ENCODE measurements at regions not wholly inside any gene's neighbourhood (a gene's known extent, or its start where the extent isn't known, plus 50 kb on each side); places are given as distances from the start of the nearest gene placed in this dataset.
"Not testable (repeated sequence)": the region's sequence is repeated elsewhere in the genome, so short reads cannot be mapped to it uniquely, and the experiment has no call there.

DNA sequence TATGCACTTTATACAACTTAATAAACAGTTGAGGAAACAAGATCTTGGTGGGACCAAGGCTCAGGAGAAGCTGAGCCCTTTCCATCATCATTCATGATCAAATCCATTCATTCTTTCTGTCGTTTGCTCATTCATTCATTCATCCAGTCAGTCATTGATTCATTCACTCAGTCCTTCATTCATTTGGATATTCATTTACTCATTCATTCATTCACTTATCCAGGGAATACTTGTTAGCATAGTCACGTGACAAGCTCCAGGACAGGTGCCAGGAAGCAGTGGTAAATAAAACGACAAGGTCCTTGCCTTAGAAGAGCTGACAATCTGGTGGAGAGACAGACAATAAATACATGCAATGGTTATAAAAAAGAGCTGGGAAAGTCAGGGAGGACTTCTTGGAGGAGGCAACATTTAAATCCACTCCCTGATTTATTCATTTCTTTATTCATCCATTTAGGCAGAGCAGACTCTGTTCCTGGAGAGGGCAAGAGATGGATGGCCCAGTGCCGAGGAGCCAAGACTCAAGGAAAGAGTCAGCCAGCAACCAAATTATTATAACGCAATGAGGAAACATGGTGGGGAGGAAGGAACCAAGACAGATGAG, 74.1 kb upstream of the CASZ1 start:
- H3K36me3 ChIP-seq (ENCODE audit: control insufficient read depth, insufficient read depth, low read length) = no peaks in the 10 kb centered on the region
- no peak overlapping the region for H3K9ac ChIP-seq (ENCODE audit: low read length)
- no peak overlapping the region for H3K4me3 ChIP-seq (ENCODE audit: low read length)
- H3K27ac ChIP-seq (ENCODE audit: low read depth, low read length) = no peak overlapping the region
- H3K27me3 ChIP-seq (ENCODE audit: control insufficient read depth, insufficient read depth, low read length) = no peaks in the 10 kb centered on the region
- peaks cover 3% of the 10 kb centered on the region for H3K4me1 ChIP-seq (ENCODE audit: control insufficient read depth, insufficient read depth, low read length)

DNA sequence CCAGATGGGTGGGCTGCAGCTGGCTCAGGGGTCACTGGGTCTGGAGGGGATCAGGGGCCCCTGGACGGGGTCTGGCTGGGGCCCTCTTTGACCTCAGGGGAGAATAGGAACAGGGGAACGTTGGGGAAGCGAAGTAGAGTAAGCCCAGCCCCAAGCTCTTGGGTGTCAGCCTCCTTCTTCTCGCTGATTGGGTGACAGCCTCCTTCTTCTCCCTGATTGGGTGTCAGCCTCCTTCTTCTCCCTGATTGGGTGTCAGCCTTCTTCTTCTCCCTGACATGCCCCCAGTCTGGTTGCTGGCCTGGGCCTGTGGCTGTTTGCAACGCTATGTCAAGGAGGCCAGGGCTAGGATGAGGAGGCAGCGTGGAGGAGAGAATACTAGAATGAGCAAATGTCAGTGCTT, 76.7 kb upstream of the CASZ1 start:
- Histone ChIP-seq H3K9ac (ENCODE audit: low read length) (no peak overlapping the region), H3K27me3 (ENCODE audit: control insufficient read depth, insufficient read depth, low read length) (no peaks in the 10 kb centered on the region), H3K36me3 (ENCODE audit: control insufficient read depth, insufficient read depth, low read length) (no peaks in the 10 kb centered on the region), H3K4me1 (ENCODE audit: control insufficient read depth, insufficient read depth, low read length) (no peaks in the 10 kb centered on the region), H3K27ac (ENCODE audit: low read depth, low read length) (no peak overlapping the region), H3K4me3 (ENCODE audit: low read length) (no peak overlapping the region)

DNA sequence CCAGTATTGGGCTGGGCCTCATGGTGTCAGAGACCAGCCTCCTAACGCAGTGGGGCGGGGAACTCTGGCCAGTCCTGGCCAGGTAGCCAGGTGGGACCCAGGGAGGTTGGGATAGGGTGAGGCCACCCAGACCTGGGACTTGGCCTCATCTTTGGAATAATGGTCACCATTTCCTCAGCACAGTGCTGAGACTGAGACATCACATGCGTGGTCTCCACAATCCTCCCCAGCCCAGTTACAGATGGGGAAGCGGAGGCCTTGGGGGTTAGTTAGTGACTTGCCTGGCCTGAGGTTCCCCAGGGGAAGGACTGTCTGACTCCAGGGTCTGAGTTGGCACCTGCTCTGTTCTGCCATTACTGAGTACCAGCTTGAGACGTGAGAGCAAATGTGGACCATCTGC, 77.9 kb upstream of the CASZ1 start:
- Histone ChIP-seq H3K9ac (ENCODE audit: low read length) (no peak overlapping the region), H3K4me1 (ENCODE audit: control insufficient read depth, insufficient read depth, low read length) (no peaks in the 10 kb centered on the region), H3K27me3 (ENCODE audit: control insufficient read depth, insufficient read depth, low read length) (no peaks in the 10 kb centered on the region), H3K27ac (ENCODE audit: low read depth, low read length) (no peak overlapping the region), H3K4me3 (ENCODE audit: low read length) (no peak overlapping the region), H3K36me3 (ENCODE audit: control insufficient read depth, insufficient read depth, low read length) (no peaks in the 10 kb centered on the region)

DNA sequence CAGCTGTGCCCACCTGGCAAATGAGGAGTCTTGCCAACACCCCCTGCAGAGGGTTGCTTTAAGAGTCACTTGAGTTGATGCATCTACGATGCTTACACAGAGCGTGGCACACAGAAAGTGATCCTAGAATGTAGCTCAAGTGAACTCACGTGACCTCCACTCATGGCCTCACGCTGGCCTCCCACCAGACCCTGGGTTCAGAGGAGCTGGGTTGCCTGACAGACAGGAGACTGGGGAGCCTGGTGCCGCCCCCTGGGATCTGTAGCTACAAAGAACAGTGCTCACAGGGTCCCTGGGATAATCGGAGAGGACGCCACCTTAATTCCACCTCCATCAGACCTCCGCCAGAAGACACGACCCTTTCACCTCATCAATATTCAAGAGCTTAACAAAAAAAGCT, 81.4 kb upstream of the CASZ1 start:
- no peak overlapping the region for H3K27ac ChIP-seq (ENCODE audit: low read depth, low read length)
- H3K27me3 ChIP-seq (ENCODE audit: control insufficient read depth, insufficient read depth, low read length) = no peaks in the 10 kb centered on the region
- no peaks in the 10 kb centered on the region for H3K4me1 ChIP-seq (ENCODE audit: control insufficient read depth, insufficient read depth, low read length)
- H3K36me3 ChIP-seq (ENCODE audit: control insufficient read depth, insufficient read depth, low read length) = no peaks in the 10 kb centered on the region
- H3K9ac ChIP-seq (ENCODE audit: low read length) = no peak overlapping the region
- no peak overlapping the region for H3K4me3 ChIP-seq (ENCODE audit: low read length)

DNA sequence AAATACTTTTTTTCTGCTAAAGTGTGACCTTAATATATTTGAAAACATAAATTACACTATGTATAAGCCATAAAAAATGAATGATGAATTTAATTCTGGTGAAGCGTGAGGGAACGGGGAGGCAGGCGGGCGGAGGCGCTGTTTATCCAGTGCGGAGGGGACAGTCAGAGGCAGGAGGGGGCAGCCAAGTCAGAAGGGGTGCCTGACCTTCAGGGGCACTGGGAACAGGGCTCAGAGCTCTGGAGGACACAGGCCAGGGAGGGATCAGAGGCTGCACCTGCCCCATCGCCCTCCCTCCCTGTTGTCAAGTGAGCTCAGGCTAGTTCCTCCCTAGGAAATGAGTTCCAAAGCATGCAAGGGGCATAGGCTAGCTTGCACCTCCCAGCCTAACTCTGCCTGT, 82.0 kb upstream of the CASZ1 start:
- H3K4me3 ChIP-seq (ENCODE audit: low read length) = no peak overlapping the region
- no peak overlapping the region for H3K27ac ChIP-seq (ENCODE audit: low read depth, low read length)
- H3K9ac ChIP-seq (ENCODE audit: low read length) = no peak overlapping the region
- H3K4me1 ChIP-seq (ENCODE audit: control insufficient read depth, insufficient read depth, low read length) = no peaks in the 10 kb centered on the region
- H3K27me3 ChIP-seq (ENCODE audit: control insufficient read depth, insufficient read depth, low read length) = no peaks in the 10 kb centered on the region
- H3K36me3 ChIP-seq (ENCODE audit: control insufficient read depth, insufficient read depth, low read length) = no peaks in the 10 kb centered on the region

DNA sequence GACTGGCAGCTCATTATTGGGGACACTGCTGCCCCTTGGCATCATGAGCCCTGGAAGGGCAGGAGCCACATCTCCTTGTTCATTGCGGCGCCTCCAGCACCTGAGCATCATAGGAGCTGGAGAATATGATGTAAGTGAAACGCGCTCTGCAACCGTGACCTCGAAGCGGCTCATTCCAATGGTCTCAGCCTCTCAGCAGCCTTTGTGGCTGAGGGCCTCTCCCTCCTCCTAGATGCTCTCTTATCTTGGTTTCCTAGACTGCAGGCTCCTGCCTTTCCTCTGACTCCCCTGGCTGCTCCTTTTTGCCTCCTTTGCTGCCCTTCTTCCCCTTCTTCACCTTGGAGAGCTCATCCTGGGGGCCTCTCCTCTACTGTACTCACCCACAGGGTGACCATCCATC, 83.6 kb upstream of the CASZ1 start:
- no peaks in the 10 kb centered on the region for H3K36me3 ChIP-seq (ENCODE audit: control insufficient read depth, insufficient read depth, low read length)
- no peak overlapping the region for H3K27ac ChIP-seq (ENCODE audit: low read depth, low read length)
- no peak overlapping the region for H3K4me3 ChIP-seq (ENCODE audit: low read length)
- H3K4me1 ChIP-seq (ENCODE audit: control insufficient read depth, insufficient read depth, low read length) = no peaks in the 10 kb centered on the region
- no peak overlapping the region for H3K9ac ChIP-seq (ENCODE audit: low read length)
- H3K27me3 ChIP-seq (ENCODE audit: control insufficient read depth, insufficient read depth, low read length) = no peaks in the 10 kb centered on the region

DNA sequence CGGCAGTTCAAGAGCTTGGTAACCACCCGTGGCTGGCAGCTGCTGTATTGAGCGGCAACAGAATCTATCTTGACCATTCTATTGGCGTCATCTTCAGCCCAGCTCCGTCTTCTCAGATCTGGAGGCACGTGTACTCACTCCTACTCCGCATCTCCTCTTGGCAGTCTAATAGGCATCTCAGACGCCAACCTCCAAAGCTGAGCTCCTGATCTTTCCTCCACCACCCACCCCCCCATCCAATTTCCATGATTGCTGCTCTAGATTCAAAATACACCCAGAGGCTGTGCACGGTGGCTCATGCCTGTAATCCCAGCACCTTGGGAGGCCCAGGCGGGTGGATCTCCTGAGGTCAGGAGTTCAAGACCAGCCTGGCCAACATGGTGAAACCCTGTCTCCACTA, 84.6 kb upstream of the CASZ1 start:
- no peak overlapping the region for H3K9ac ChIP-seq (ENCODE audit: low read length)
- no peak overlapping the region for H3K4me3 ChIP-seq (ENCODE audit: low read length)
- no peak overlapping the region for H3K27ac ChIP-seq (ENCODE audit: low read depth, low read length)
- H3K27me3 ChIP-seq (ENCODE audit: control insufficient read depth, insufficient read depth, low read length) = no peaks in the 10 kb centered on the region
- H3K36me3 ChIP-seq (ENCODE audit: control insufficient read depth, insufficient read depth, low read length) = no peaks in the 10 kb centered on the region
- H3K4me1 ChIP-seq (ENCODE audit: control insufficient read depth, insufficient read depth, low read length) = no peaks in the 10 kb centered on the region

DNA sequence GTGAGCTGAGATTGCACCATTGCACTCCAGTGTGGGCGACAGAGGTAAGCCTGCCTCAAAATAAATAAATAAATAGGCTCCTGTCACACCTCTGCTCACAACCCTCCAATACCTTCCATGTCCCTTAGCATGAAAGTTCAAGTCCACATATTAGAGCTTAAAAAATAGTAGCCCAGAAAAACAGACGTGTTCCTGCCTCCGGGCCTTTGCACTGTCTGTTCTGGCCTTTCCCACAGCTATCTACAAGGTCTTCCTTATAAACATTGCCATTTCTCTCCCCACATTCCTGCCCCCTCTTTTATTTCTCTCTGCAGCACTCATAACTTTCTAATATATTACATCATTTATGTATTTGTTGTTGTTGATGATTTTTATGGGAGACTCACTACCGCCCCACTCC, 85.6 kb upstream of the CASZ1 start:
- H3K27ac ChIP-seq (ENCODE audit: low read depth, low read length) = no peak overlapping the region
- no peak overlapping the region for H3K4me3 ChIP-seq (ENCODE audit: low read length)
- H3K27me3 ChIP-seq (ENCODE audit: control insufficient read depth, insufficient read depth, low read length) = no peaks in the 10 kb centered on the region
- no peaks in the 10 kb centered on the region for H3K4me1 ChIP-seq (ENCODE audit: control insufficient read depth, insufficient read depth, low read length)
- no peaks in the 10 kb centered on the region for H3K36me3 ChIP-seq (ENCODE audit: control insufficient read depth, insufficient read depth, low read length)
- no peak overlapping the region for H3K9ac ChIP-seq (ENCODE audit: low read length)

DNA sequence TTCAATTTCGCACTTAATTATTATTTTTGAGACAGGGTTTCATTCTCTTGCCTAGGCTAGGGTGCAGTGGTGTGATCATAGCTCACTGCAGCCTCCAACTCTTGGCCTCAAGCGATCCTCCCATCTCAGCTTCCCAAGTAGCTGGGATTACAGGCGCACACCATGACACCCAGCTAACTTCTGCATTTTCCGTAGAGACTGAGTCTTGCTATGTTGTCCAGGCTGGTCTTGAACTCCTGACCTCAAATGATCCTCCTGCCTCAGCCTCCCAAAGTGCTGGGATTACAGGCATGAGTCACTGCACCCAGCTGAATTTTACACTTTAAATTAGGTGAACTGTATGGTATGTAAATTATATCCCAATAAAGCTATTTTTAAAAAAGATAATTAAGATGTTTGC, 90.6 kb upstream of the CASZ1 start:
- H3K27me3 ChIP-seq (ENCODE audit: control insufficient read depth, insufficient read depth, low read length) = peaks cover 13% of the 10 kb centered on the region
- H3K36me3 ChIP-seq (ENCODE audit: control insufficient read depth, insufficient read depth, low read length); H3K4me3 ChIP-seq (ENCODE audit: low read length); H3K27ac ChIP-seq (ENCODE audit: low read depth, low read length); H3K9ac ChIP-seq (ENCODE audit: low read length); H3K4me1 ChIP-seq (ENCODE audit: control insufficient read depth, insufficient read depth, low read length): not testable (repeated sequence)

DNA sequence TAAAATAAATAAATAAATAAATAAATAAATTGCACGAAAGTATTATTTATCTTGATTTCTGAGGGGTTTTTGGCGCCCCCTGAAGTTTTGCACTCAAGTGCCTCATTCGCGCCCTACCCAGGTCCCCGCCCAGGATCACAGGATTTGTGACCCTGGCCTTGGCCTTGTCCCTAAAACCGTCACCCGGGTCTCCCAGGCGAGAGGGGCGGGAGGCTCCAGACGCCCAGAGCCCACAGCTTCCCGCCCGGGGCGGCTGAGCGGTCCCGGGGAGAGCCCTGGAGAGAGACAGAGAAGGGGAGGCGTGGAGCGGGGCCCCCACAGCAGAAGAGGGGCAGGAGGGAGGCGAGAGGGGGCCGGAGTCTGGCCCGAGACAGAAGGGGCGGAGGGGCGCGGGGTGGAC, 91.8 kb upstream of the CASZ1 start:
- Histone ChIP-seq H3K9ac (ENCODE audit: low read length) (no peak overlapping the region), H3K27ac (ENCODE audit: low read depth, low read length) (no peak overlapping the region), H3K36me3 (ENCODE audit: control insufficient read depth, insufficient read depth, low read length) (no peaks in the 10 kb centered on the region), H3K27me3 (ENCODE audit: control insufficient read depth, insufficient read depth, low read length) (peaks cover 13% of the 10 kb centered on the region), H3K4me1 (ENCODE audit: control insufficient read depth, insufficient read depth, low read length) (no peaks in the 10 kb centered on the region), H3K4me3 (ENCODE audit: low read length) (no peak overlapping the region)

DNA sequence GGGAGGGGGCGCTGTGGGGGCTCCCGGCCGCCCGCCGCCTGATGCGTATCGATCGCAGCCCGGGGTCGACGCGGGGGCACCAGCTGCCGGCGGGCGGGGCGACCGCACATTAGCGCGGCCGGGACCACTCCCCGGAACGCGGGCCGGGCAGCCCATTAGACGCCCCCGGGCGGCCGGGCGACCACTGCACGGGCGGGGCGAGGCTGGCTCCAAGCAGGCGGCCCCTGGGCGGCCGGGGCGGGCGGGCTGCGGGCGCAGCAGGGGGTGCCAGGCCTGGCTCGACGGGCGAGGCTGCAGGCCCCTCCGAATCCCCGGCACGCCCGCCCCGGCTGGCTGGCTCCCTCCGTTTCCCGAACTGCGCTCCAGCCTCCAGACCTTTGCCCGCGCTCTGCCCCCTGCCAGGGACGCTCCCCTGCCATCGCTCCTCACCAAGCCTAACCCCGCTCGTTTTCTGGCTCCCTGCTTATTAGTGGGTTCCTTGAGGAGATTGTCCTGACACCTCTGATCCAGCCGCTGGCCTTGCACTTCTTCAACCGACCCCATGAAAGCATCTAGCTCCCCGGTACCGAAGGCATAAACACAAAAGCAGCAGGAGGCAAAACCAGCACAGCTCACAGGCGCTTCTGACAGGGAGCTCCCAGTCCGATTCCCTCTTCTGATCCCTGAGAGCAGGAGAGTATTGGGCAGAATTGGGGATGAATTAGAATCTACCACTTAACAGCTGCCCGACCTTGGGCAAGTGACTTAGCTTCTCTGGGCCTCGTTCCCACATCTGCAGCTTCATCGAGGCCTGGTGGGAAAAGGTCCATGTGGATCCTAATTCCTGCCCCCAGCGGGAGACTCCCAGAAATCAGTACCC, 92.6 kb upstream of the CASZ1 start:
- Histone ChIP-seq H3K9ac (ENCODE audit: low read length) (no peak overlapping the region), H3K4me3 (ENCODE audit: low read length) (no peak overlapping the region), H3K27me3 (ENCODE audit: control insufficient read depth, insufficient read depth, low read length) (peaks cover 13% of the 10 kb centered on the region), H3K27ac (ENCODE audit: low read depth, low read length) (no peak overlapping the region), H3K36me3 (ENCODE audit: control insufficient read depth, insufficient read depth, low read length) (no peaks in the 10 kb centered on the region), H3K4me1 (ENCODE audit: control insufficient read depth, insufficient read depth, low read length) (no peaks in the 10 kb centered on the region)

DNA sequence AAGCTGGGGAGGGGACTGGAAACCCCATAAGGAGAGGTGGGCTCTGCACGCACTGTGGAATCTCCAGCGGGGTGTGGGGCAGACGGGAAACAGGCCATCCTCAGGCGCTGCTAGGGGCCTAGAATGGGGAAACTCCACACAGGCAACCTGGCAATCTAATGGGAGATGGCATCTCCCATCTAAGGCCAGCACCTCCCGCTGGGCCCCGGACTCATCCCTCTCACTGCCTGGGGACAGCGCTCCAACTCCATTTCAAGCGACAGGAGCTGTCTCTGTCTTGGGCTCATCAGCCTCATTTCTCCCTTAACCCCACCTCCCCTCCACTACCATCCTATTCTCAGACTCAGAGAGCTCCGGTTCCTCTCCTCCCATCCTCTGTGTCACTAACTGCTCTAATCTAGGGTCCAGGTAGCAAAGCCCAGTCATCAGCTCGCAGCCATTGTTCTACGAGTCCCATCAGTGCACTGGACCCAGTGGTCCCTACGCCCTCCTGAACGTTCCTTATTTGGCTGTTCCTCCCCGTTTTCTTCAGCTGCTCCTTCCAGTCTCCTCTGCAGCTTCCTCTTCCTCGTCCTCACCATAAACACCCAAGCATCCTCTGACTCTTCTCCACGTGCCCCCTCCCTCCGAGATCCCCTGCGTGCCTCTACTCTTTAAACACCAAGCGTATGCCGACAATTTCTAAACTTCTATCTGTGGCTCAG, 93.4 kb upstream of the CASZ1 start:
- H3K9ac ChIP-seq (ENCODE audit: low read length) = no peak overlapping the region
- H3K27me3 ChIP-seq (ENCODE audit: control insufficient read depth, insufficient read depth, low read length) = peaks cover 13% of the 10 kb centered on the region
- no peak overlapping the region for H3K27ac ChIP-seq (ENCODE audit: low read depth, low read length)
- no peaks in the 10 kb centered on the region for H3K36me3 ChIP-seq (ENCODE audit: control insufficient read depth, insufficient read depth, low read length)
- no peak overlapping the region for H3K4me3 ChIP-seq (ENCODE audit: low read length)
- H3K4me1 ChIP-seq (ENCODE audit: control insufficient read depth, insufficient read depth, low read length) = no peaks in the 10 kb centered on the region

All from rectal smooth muscle tissue (tissue), 1 donor.